SK-N-SH (cell line): ENCODE measurements at regions not wholly inside any gene's neighbourhood (a gene's known extent, or its start where the extent isn't known, plus 50 kb on each side); places are given as distances from the start of the nearest gene placed in this dataset.

Experiments used
- CTCF ChIA-PET: fragments of 300-600, 350-600 bp; formaldehyde crosslinking; extraction: SDS; loops from one replicate; lab custom pipeline; 2021; lab: Yijun Ruan, JAX
- POLR2A ChIA-PET: fragments of 350-600 bp; sonication (Branson Sonifier 250); formaldehyde crosslinking; extraction: SDS; loops from one replicate; lab custom pipeline; 2020; ENCODE audit warnings: antibody characterized with exemption, inconsistent platforms; lab: Yijun Ruan, JAX
- DNase-seq: peaks from one replicate; pipeline ENCODE4 v3.0.0; 2012
- H2AFZ ChIP-seq: fragments of 200-600 bp; sonication (generic); 2 replicates; pipeline ENCODE4 v1.8.1; 2016; ENCODE audit warnings: antibody characterized with exemption, mild to moderate bottlenecking, low read depth
- H3F3A ChIP-seq: fragments of 200-600 bp; sonication (generic); replicated peaks from 2 replicates; pipeline ENCODE3; 2016; ENCODE audit warnings: antibody characterized with exemption, mild to moderate bottlenecking; ENCODE audit not compliant: insufficient read depth
- H3K27ac ChIP-seq, 2 experiments: fragments of 200-500 bp in 1 of 2; fragments of 200-600 bp in 1 of 2; sonication (Bioruptor generic) in 1 of 2; sonication (generic), shearing (Covaris generic) in 1 of 2; 2 replicates each; pipeline versions ENCODE4 v1.5.1 to v1.6.1; 2014 to 2016; ENCODE audit warnings: low read depth in 2 of 2, inconsistent platforms in 1 of 2, low read length in 1 of 2, mild to moderate bottlenecking in 1 of 2, mixed read lengths in 1 of 2
- H3K27me3 ChIP-seq: fragments of 200-600 bp; sonication (generic), shearing (Covaris generic); 2 replicates; pipeline ENCODE4 v1.6.1; 2016; ENCODE audit warnings: mixed run types; ENCODE audit not compliant: insufficient read depth
- H3K36me3 ChIP-seq, 2 experiments: fragments of 200-500 bp in 1 of 2; fragments of 200-600 bp in 1 of 2; sonication (Bioruptor generic) in 1 of 2; sonication (generic) in 1 of 2; replicated peaks in 1 of 2; 2 replicates each; pipeline versions ENCODE3 to v1.5.1; 2014 to 2016; ENCODE audit warnings: low read length in 1 of 2, mild to moderate bottlenecking in 1 of 2; ENCODE audit not compliant: insufficient read depth in 2 of 2, control insufficient read depth in 1 of 2
- H3K4me1 ChIP-seq, 2 experiments: fragments of 200-500 bp in 1 of 2; fragments of 200-600 bp in 1 of 2; sonication (Bioruptor generic) in 1 of 2; sonication (generic), shearing (Covaris generic) in 1 of 2; 2 replicates each; pipeline versions ENCODE4 v1.5.1 to v1.6.1; 2014 to 2016; ENCODE audit warnings: low read depth in 1 of 2, low read length in 1 of 2, mixed run types in 1 of 2; ENCODE audit not compliant: insufficient read depth in 2 of 2, control insufficient read depth in 1 of 2
- H3K4me2 ChIP-seq: fragments of 200-600 bp; sonication (generic), shearing (Covaris generic); 2 replicates; pipeline ENCODE4 v1.6.1; 2017; ENCODE audit warnings: mixed run types
- H3K4me3 ChIP-seq, 2 experiments: fragments of 200-500 bp in 1 of 2; fragments of 200-600 bp in 1 of 2; sonication (Bioruptor generic) in 1 of 2; sonication (generic), shearing (Covaris generic) in 1 of 2; 2 replicates each; pipeline versions ENCODE4 v1.5.1 to v1.8.1; 2014 to 2016; ENCODE audit warnings: low read depth in 2 of 2, inconsistent platforms in 1 of 2, low read length in 1 of 2, mild to moderate bottlenecking in 1 of 2, mixed read lengths in 1 of 2, moderate library complexity in 1 of 2
- H3K79me2 ChIP-seq: fragments of 200-600 bp; sonication (generic); 2 replicates; pipeline ENCODE4 v1.8.1; 2017; ENCODE audit warnings: mild to moderate bottlenecking; ENCODE audit not compliant: insufficient read depth
- H3K9ac ChIP-seq: fragments of 200-600 bp; sonication (generic); 2 replicates; pipeline ENCODE4 v1.6.1; 2017; ENCODE audit warnings: mixed run types
- H3K9me2 ChIP-seq: fragments of 200-600 bp; sonication (generic); 2 replicates; pipeline ENCODE4 v1.6.1; 2017; ENCODE audit warnings: mixed run types
- H3K9me3 ChIP-seq: fragments of 200-600 bp; sonication (generic); 2 replicates; pipeline ENCODE4 v1.6.1; 2017; ENCODE audit warnings: mixed run types, mild to moderate bottlenecking, moderate library complexity
- H4K20me1 ChIP-seq: fragments of 200-600 bp; sonication (generic); 2 replicates; pipeline ENCODE4 v1.6.1; 2017; ENCODE audit warnings: mild to moderate bottlenecking, mixed run types; ENCODE audit not compliant: insufficient read depth
- CHD2 ChIP-seq: fragments of 150-350 bp; IDR thresholded peaks from 2 replicates; pipeline ENCODE4 v1.6.1; 2018; ENCODE audit warnings: low read length; ENCODE audit not compliant: partially characterized antibody
- CTCF ChIP-seq: fragments of 200-600 bp; sonication (generic); IDR thresholded peaks from 2 replicates; pipeline ENCODE4 v1.6.1; 2017; ENCODE audit warnings: antibody characterized with exemption, mild to moderate bottlenecking, moderate library complexity
- ELF1 ChIP-seq: IDR thresholded peaks from 2 replicates; pipeline ENCODE4 v1.4.0; 2012
- EP300 ChIP-seq, 2 experiments: IDR thresholded peaks; 2 replicates each; pipeline versions ENCODE4 v1.4.0 to v1.6.1; 2012; ENCODE audit warnings: borderline replicate concordance in 1 of 2, low read depth in 1 of 2, low read length in 1 of 2
- EZH2phosphoT487 ChIP-seq: fragments of 200-600 bp; sonication (generic); IDR thresholded peaks from 2 replicates; pipeline ENCODE4 v1.6.1; 2017; ENCODE audit warnings: low read depth, mixed run types, mild to moderate bottlenecking, antibody characterized with exemption, moderate library complexity, borderline replicate concordance
- FOSL2 ChIP-seq: IDR thresholded peaks from 2 replicates; pipeline ENCODE4 v1.4.0; 2012; ENCODE audit warnings: low read depth, mild to moderate bottlenecking, moderate library complexity, borderline replicate concordance
- MAX ChIP-seq: IDR thresholded peaks from 2 replicates; pipeline ENCODE4 v1.4.0; 2012; ENCODE audit warnings: low read depth
- NRF1 ChIP-seq: IDR thresholded peaks from 2 replicates; pipeline ENCODE4 v1.6.1; 2012; ENCODE audit warnings: low read depth, mild to moderate bottlenecking, low read length
- PBX3 ChIP-seq: IDR thresholded peaks from 2 replicates; pipeline ENCODE4; 2012
- RAD21 ChIP-seq: IDR thresholded peaks from 2 replicates; pipeline ENCODE4 v1.6.1; 2012; ENCODE audit warnings: mild to moderate bottlenecking, low read length
- RCOR1 ChIP-seq: fragments of 150-350 bp; IDR thresholded peaks from 2 replicates; pipeline ENCODE4 v1.6.1; 2017; ENCODE audit warnings: antibody characterized with exemption, low read length
- RXRA ChIP-seq: IDR thresholded peaks from 2 replicates; pipeline ENCODE4 v1.4.0; 2012; ENCODE audit warnings: low read depth, mild to moderate bottlenecking, borderline replicate concordance
- TAF1 ChIP-seq: IDR thresholded peaks from 2 replicates; pipeline ENCODE4 v1.6.1; 2012; ENCODE audit warnings: low read depth, mild to moderate bottlenecking, low read length, moderate library complexity, borderline replicate concordance
- TEAD4 ChIP-seq: IDR thresholded peaks from 2 replicates; pipeline ENCODE4 v1.4.0; 2012; ENCODE audit warnings: mild to moderate bottlenecking, borderline replicate concordance; ENCODE audit not compliant: insufficient read depth
- USF2 ChIP-seq: fragments of 150-350 bp; IDR thresholded peaks from 2 replicates; pipeline ENCODE4 v1.6.1; 2017; ENCODE audit warnings: antibody characterized with exemption, low read length, low read depth, borderline replicate concordance
- WGBS: methylation state at CpG from one replicate; pipeline ENCODE4 v1.1.6; 2017; ENCODE audit warnings: low lambda C conversion rate; 5-methylcytosine and 5-hydroxymethylcytosine counted together
- TF ChIP-seq, protein P1 (sequence below): IDR thresholded peaks from 2 replicates; pipeline ENCODE4 v1.4.0; 2012; ENCODE audit warnings: low read depth, borderline replicate concordance

DNA sequence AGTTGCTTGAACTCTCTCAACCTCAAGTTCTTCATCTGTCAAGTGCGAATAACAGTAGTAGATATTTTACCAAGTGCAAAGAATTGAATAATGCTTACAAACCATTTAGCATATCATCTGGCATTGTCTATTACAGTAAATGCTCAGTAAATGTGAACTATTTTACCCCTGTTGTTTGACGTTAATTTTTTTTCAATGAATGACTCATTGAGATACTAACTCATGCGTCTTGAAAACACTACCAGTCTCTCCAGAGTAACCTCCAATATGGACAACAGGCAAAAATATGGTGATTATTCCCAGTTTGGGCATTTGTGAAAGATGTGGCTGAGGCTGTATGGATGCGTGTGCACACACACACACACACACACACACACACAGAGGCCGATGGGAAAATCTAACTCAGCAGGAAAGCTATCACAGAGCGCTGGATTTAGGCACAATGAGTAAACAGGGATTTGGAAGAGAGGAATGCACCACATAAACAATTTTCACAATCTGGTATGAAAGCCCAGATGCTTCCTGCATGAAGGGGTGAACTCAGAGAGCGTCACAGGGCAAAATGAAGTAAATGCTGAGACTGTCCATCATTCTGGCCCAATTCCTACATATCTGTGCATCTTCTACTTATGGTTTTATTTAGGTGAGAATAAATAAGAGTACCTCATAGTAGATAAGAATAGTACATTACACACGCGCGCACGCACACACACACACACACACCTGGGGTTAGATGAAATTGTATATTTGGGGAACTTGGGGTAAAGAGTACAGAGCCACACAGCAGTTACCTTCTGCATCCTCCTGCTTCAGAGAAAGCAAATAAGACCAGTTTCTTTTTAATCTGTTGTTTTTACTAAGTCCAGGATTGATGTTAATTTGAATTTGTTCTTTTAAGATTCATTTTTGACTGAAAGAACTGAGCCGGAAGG, 128.7 kb downstream of the PALM2AKAP2 start:
- Histone ChIP-seq H3F3A (peaks cover 33% of the 10 kb centered on the region), H3K36me3 (no peaks in the 10 kb centered on the region), H2AFZ (no peak overlapping the region), H3K9me3 (no peaks in the 10 kb centered on the region), H3K27me3 (no peaks in the 10 kb centered on the region), H4K20me1 (peaks cover 5% of the 10 kb centered on the region; the same call in 1 of the 2 replicates), H3K27ac (no peak overlapping the region), H3K9ac (no peak overlapping the region), H3K4me3 (no peak overlapping the region), H3K4me2 (no peak overlapping the region), H3K9me2 (no peaks in the 10 kb centered on the region), H3K79me2 (peaks cover 45% of the 10 kb centered on the region), H3K4me1 (peaks cover 5 to 47% of the 10 kb centered on the region in 2 experiments)
- DNase-seq = no peak
- WGBS = 88% methylated on average over 12 of the region's 12 CpGs
- CTCF ChIA-PET = interaction anchor here (0.8 kb wide), 1 partner anchor 243 kb away, joined by 3 read pairs; no protein-coding TSS in a partner anchor
- TF ChIP-seq MAX = no peak
- TF ChIP-seq RCOR1 = no peak
- no peak for TF ChIP-seq USF2
- no peak for TF ChIP-seq TAF1
- TF ChIP-seq CTCF = no peak
- no peak for TF ChIP-seq CHD2
- TF ChIP-seq EP300 (IDR thresholded peaks at IDR 0.05; ENCODE audit: borderline replicate concordance in 1 of 2, low read depth in 1 of 2, low read length in 1 of 2) = no peak
- no peak for TF ChIP-seq RXRA
- TF ChIP-seq NRF1 = no peak
- TF ChIP-seq FOSL2 = no peak
- TF ChIP-seq TEAD4 = no peak
- no peak for TF ChIP-seq EZH2phosphoT487
- TF ChIP-seq RAD21 = no peak
- TF ChIP-seq, protein P1, sequence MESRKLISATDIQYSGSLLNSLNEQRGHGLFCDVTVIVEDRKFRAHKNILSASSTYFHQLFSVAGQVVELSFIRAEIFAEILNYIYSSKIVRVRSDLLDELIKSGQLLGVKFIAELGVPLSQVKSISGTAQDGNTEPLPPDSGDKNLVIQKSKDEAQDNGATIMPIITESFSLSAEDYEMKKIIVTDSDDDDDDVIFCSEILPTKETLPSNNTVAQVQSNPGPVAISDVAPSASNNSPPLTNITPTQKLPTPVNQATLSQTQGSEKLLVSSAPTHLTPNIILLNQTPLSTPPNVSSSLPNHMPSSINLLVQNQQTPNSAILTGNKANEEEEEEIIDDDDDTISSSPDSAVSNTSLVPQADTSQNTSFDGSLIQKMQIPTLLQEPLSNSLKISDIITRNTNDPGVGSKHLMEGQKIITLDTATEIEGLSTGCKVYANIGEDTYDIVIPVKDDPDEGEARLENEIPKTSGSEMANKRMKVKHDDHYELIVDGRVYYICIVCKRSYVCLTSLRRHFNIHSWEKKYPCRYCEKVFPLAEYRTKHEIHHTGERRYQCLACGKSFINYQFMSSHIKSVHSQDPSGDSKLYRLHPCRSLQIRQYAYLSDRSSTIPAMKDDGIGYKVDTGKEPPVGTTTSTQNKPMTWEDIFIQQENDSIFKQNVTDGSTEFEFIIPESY = no peak
- TF ChIP-seq PBX3 = no peak
- no peak for TF ChIP-seq ELF1
- POLR2A ChIA-PET = no interaction called here
